ENCODE measurements at regions not wholly inside any gene's neighbourhood (a gene's known extent, or its start where the extent isn't known, plus 50 kb on each side); places are given as distances from the start of the nearest gene placed in this dataset.

- no peaks in the 10 kb centered on the region for H3K9me3 ChIP-seq (ENCODE audit: insufficient read depth, low read depth, low read length)
- no peaks in the 10 kb centered on the region for H3K36me3 ChIP-seq (ENCODE audit: insufficient read depth, low read length)
- H3K4me3 Mint-ChIP-seq (ENCODE audit: unreplicated experiment) = no peak overlapping the region
- no peaks in the 10 kb centered on the region for H4K20me1 ChIP-seq (ENCODE audit: insufficient read depth, low read length)
- H3K27me3 Mint-ChIP-seq (ENCODE audit: low read depth, unreplicated experiment) = peaks cover 2% of the 10 kb centered on the region
- no peaks in the 10 kb centered on the region for H3K79me2 ChIP-seq (ENCODE audit: insufficient read depth, low read length)
- H3K9ac ChIP-seq (ENCODE audit: low read length) = no peak overlapping the region
- H3K27ac ChIP-seq (ENCODE audit: low read depth, low read length) = no peak overlapping the region
- H3K27me3 ChIP-seq (ENCODE audit: insufficient read depth, low read length) = no peaks in the 10 kb centered on the region
- H3K4me3 ChIP-seq (ENCODE audit: insufficient read depth, low read depth, low read length) = no peak overlapping the region
- FAIRE-seq (no peak), DNase-seq (ENCODE audit: low read depth) (no peak)
- H2AFZ ChIP-seq (ENCODE audit: low read depth, low read length) = no peak overlapping the region
- H3K4me2 ChIP-seq (ENCODE audit: low read length) = no peak overlapping the region
- no peaks in the 10 kb centered on the region for H3K36me3 Mint-ChIP-seq (ENCODE audit: low read depth, unreplicated experiment)
- H3K27ac Mint-ChIP-seq (ENCODE audit: unreplicated experiment) = no peak overlapping the region
- no peaks in the 10 kb centered on the region for H3K9me3 Mint-ChIP-seq (ENCODE audit: unreplicated experiment)
- no peaks in the 10 kb centered on the region for H3K4me1 ChIP-seq (ENCODE audit: insufficient read depth, low read length)
- no peak for TF ChIP-seq CTCF (IDR thresholded peaks at IDR 0.05; ENCODE audit: insufficient read depth, low read depth, low read length)
- no peak for TF ChIP-seq EZH2 (IDR thresholded peaks at IDR 0.05; ENCODE audit: insufficient read depth, low read length)
- H3K4me1 Mint-ChIP-seq (ENCODE audit: low read depth, unreplicated experiment) = no peaks in the 10 kb centered on the region
Observed at GRCh38 chr5:15160091-15160490, 288.5 kb upstream of the ANKH start.

- Mint-ChIP-seq H3K4me1 (ENCODE audit: low read depth, unreplicated experiment) (no peaks in the 10 kb centered on the region), H3K27me3 (ENCODE audit: low read depth, unreplicated experiment) (peaks cover 2% of the 10 kb centered on the region), H3K27ac (ENCODE audit: unreplicated experiment) (no peak overlapping the region), H3K4me3 (ENCODE audit: unreplicated experiment) (no peak overlapping the region), H3K9me3 (ENCODE audit: unreplicated experiment) (no peaks in the 10 kb centered on the region), H3K36me3 (ENCODE audit: low read depth, unreplicated experiment) (no peaks in the 10 kb centered on the region)
- no peak overlapping the region for H2AFZ ChIP-seq (ENCODE audit: low read depth, low read length)
- no peak overlapping the region for H3K9ac ChIP-seq (ENCODE audit: low read length)
- no peaks in the 10 kb centered on the region for H3K27me3 ChIP-seq (ENCODE audit: insufficient read depth, low read length)
- FAIRE-seq (no peak), DNase-seq (ENCODE audit: low read depth) (no peak)
- H3K4me1 ChIP-seq (ENCODE audit: insufficient read depth, low read length) = no peaks in the 10 kb centered on the region
- no peaks in the 10 kb centered on the region for H4K20me1 ChIP-seq (ENCODE audit: insufficient read depth, low read length)
- no peak overlapping the region for H3K4me3 ChIP-seq (ENCODE audit: insufficient read depth, low read depth, low read length)
- no peaks in the 10 kb centered on the region for H3K36me3 ChIP-seq (ENCODE audit: insufficient read depth, low read length)
- TF ChIP-seq CTCF (IDR thresholded peaks at IDR 0.05; ENCODE audit: insufficient read depth, low read depth, low read length) (no peak), EZH2 (IDR thresholded peaks at IDR 0.05; ENCODE audit: insufficient read depth, low read length) (no peak)
- no peaks in the 10 kb centered on the region for H3K79me2 ChIP-seq (ENCODE audit: insufficient read depth, low read length)
- no peak overlapping the region for H3K27ac ChIP-seq (ENCODE audit: low read depth, low read length)
- no peak overlapping the region for H3K4me2 ChIP-seq (ENCODE audit: low read length)
- no peaks in the 10 kb centered on the region for H3K9me3 ChIP-seq (ENCODE audit: insufficient read depth, low read depth, low read length)
Observed at GRCh38 chr5:15159606-15160005, 288.0 kb upstream of the ANKH start.

- Histone ChIP-seq H3K4me3 (ENCODE audit: insufficient read depth, low read depth, low read length) (no peak overlapping the region), H3K27ac (ENCODE audit: low read depth, low read length) (no peak overlapping the region), H3K9me3 (ENCODE audit: insufficient read depth, low read depth, low read length) (no peaks in the 10 kb centered on the region), H3K4me2 (ENCODE audit: low read length) (no peak overlapping the region), H4K20me1 (ENCODE audit: insufficient read depth, low read length) (no peaks in the 10 kb centered on the region), H3K4me1 (ENCODE audit: insufficient read depth, low read length) (no peaks in the 10 kb centered on the region), H3K9ac (ENCODE audit: low read length) (no peak overlapping the region), H3K36me3 (ENCODE audit: insufficient read depth, low read length) (no peaks in the 10 kb centered on the region), H3K79me2 (ENCODE audit: insufficient read depth, low read length) (no peaks in the 10 kb centered on the region), H3K27me3 (ENCODE audit: insufficient read depth, low read length) (no peaks in the 10 kb centered on the region), H2AFZ (ENCODE audit: low read depth, low read length) (no peak overlapping the region)
- Mint-ChIP-seq H3K36me3 (ENCODE audit: low read depth, unreplicated experiment) (no peaks in the 10 kb centered on the region), H3K9me3 (ENCODE audit: unreplicated experiment) (no peaks in the 10 kb centered on the region), H3K27ac (ENCODE audit: unreplicated experiment) (no peak overlapping the region), H3K4me3 (ENCODE audit: unreplicated experiment) (no peak overlapping the region), H3K27me3 (ENCODE audit: low read depth, unreplicated experiment) (no peaks in the 10 kb centered on the region), H3K4me1 (ENCODE audit: low read depth, unreplicated experiment) (no peaks in the 10 kb centered on the region)
- FAIRE-seq = no peak
- TF ChIP-seq EZH2 (IDR thresholded peaks at IDR 0.05; ENCODE audit: insufficient read depth, low read length) (no peak), CTCF (IDR thresholded peaks at IDR 0.05; ENCODE audit: insufficient read depth, low read depth, low read length) (no peak)
- DNase-seq (ENCODE audit: low read depth) = no peak
Observed at GRCh38 chr5:15142458-15142857, 270.9 kb upstream of the ANKH start.

All from astrocyte (in vitro differentiated cells and primary cell).